Fibroblast of skin of back (primary cell): ENCODE measurements at regions not wholly inside any gene's neighbourhood (a gene's known extent, or its start where the extent isn't known, plus 50 kb on each side); places are given as distances from the start of the nearest gene placed in this dataset.
A peak's percentile ranks its signal among the peaks of the same experiment; 100 is the strongest.

Experiments used
- DNase-seq: peaks from one replicate; pipeline ENCODE4 v3.0.0-alpha.2; 2013

GRCh38 chr2:129233751-129234406 lies 745.6 kb upstream of the RAB6C start:
- peak; percentile 62 for DNase-seq

- no peak for DNase-seq
Observed at GRCh38 chr2:129236601-129237000, 742.9 kb upstream of the RAB6C start.

GRCh38 chr2:129237966-129238725 lies 741.3 kb upstream of the RAB6C start:
- peak; percentile 75 for DNase-seq

- no peak for DNase-seq
Observed at GRCh38 chr2:129239141-129239540, 740.3 kb upstream of the RAB6C start.

GRCh38 chr2:129240061-129240460 lies 739.4 kb upstream of the RAB6C start:
- no peak for DNase-seq

GRCh38 chr2:129242269-129242668 lies 737.2 kb upstream of the RAB6C start:
- no peak for DNase-seq

- DNase-seq, result no peak
Observed at GRCh38 chr2:129247751-129248150, 731.7 kb upstream of the RAB6C start.

GRCh38 chr2:129248198-129248597 lies 731.3 kb upstream of the RAB6C start:
- DNase-seq, result no peak

- no peak for DNase-seq
Observed at GRCh38 chr2:129252781-129253460, 726.5 kb upstream of the RAB6C start.

GRCh38 chr2:129253461-129253812 lies 726.0 kb upstream of the RAB6C start:
- DNase-seq, result peak; percentile 8

GRCh38 chr2:129254718-129255117 lies 724.7 kb upstream of the RAB6C start:
- DNase-seq, result no peak

GRCh38 chr2:129255610-129256313 lies 723.7 kb upstream of the RAB6C start:
- DNase-seq, result no peak

- DNase-seq, result no peak
Observed at GRCh38 chr2:129256642-129257041, 722.8 kb upstream of the RAB6C start.

- no peak for DNase-seq
Observed at GRCh38 chr2:129262934-129263333, 716.5 kb upstream of the RAB6C start.

GRCh38 chr2:129263939-129264338 lies 715.5 kb upstream of the RAB6C start:
- DNase-seq, result no peak

- no peak for DNase-seq
Observed at GRCh38 chr2:129267559-129267958, 711.9 kb upstream of the RAB6C start.

- DNase-seq, result no peak
Observed at GRCh38 chr2:129273266-129274037, 706.0 kb upstream of the RAB6C start.

- no peak for DNase-seq
Observed at GRCh38 chr2:129274038-129274415, 705.4 kb upstream of the RAB6C start.

- no peak for DNase-seq
Observed at GRCh38 chr2:129274918-129275317, 704.5 kb upstream of the RAB6C start.

GRCh38 chr2:129275706-129276105 lies 703.8 kb upstream of the RAB6C start:
- DNase-seq, result no peak

- DNase-seq, result no peak
Observed at GRCh38 chr2:129276978-129277584, 702.4 kb upstream of the RAB6C start.

- DNase-seq, result peak; percentile 7
Observed at GRCh38 chr2:129277585-129277981, 701.9 kb upstream of the RAB6C start.
